ENCODE measurements at regions not wholly inside any gene's neighbourhood (a gene's known extent, or its start where the extent isn't known, plus 50 kb on each side); places are given as distances from the start of the nearest gene placed in this dataset.

DNA sequence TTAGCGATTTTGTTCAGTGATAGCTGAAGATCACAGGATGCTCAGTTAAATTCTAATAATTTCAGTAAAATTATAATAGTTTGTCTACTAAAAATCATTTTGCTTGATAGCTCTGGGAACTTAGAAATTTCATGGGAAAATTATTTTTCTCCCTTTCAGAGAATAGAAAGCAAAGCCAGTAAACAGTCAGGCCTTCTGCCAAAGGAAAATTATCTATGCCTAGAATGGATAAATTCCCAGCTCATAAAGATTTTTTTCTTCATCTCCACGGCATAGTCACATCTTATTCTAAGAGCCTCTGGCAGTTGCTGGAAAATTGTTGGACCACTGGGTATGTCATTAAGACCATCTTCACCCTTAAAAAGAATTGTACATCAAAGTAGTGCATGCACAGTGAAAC is 169.6 kb upstream of the ANO3 start:
- no peak overlapping the region for H3K27ac ChIP-seq
- H3K36me3 ChIP-seq (ENCODE audit: insufficient read depth), result no peaks in the 10 kb centered on the region
- H3K4me1 ChIP-seq (ENCODE audit: low read depth, poor library complexity, severe bottlenecking), result no peaks in the 10 kb centered on the region
- H3K9ac ChIP-seq, result no peak overlapping the region
- no peak overlapping the region for H2AFZ ChIP-seq (ENCODE audit: low read depth)
- H3K4me2 ChIP-seq, result no peak overlapping the region
- TF ChIP-seq, protein P1, sequence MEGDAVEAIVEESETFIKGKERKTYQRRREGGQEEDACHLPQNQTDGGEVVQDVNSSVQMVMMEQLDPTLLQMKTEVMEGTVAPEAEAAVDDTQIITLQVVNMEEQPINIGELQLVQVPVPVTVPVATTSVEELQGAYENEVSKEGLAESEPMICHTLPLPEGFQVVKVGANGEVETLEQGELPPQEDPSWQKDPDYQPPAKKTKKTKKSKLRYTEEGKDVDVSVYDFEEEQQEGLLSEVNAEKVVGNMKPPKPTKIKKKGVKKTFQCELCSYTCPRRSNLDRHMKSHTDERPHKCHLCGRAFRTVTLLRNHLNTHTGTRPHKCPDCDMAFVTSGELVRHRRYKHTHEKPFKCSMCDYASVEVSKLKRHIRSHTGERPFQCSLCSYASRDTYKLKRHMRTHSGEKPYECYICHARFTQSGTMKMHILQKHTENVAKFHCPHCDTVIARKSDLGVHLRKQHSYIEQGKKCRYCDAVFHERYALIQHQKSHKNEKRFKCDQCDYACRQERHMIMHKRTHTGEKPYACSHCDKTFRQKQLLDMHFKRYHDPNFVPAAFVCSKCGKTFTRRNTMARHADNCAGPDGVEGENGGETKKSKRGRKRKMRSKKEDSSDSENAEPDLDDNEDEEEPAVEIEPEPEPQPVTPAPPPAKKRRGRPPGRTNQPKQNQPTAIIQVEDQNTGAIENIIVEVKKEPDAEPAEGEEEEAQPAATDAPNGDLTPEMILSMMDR (conservative IDR thresholded peaks at IDR 0.05; ENCODE audit: low read depth, low read length), result no peak
- H4K20me1 ChIP-seq (ENCODE audit: insufficient read depth), result no peaks in the 10 kb centered on the region
- no peaks in the 10 kb centered on the region for H3K79me2 ChIP-seq (ENCODE audit: insufficient read depth, low read depth)
- H3K4me3 ChIP-seq (IDR thresholded peaks at IDR 0.05; ENCODE audit: insufficient read depth, low read depth, low read length), result no peak overlapping the region
- no peaks in the 10 kb centered on the region for H3K27me3 ChIP-seq (ENCODE audit: insufficient read depth, low read depth)

- Histone ChIP-seq H3K27me3 (ENCODE audit: insufficient read depth, low read depth) (no peaks in the 10 kb centered on the region), H3K27ac (no peak overlapping the region), H3K36me3 (ENCODE audit: insufficient read depth) (no peaks in the 10 kb centered on the region), H2AFZ (ENCODE audit: low read depth) (no peak overlapping the region), H3K79me2 (ENCODE audit: insufficient read depth, low read depth) (no peaks in the 10 kb centered on the region), H4K20me1 (ENCODE audit: insufficient read depth) (no peaks in the 10 kb centered on the region), H3K4me1 (ENCODE audit: low read depth, poor library complexity, severe bottlenecking) (no peaks in the 10 kb centered on the region), H3K9ac (no peak overlapping the region), H3K4me2 (no peak overlapping the region), H3K4me3 (IDR thresholded peaks at IDR 0.05; ENCODE audit: insufficient read depth, low read depth, low read length) (no peak overlapping the region)
- TF ChIP-seq, protein P1 (conservative IDR thresholded peaks at IDR 0.05; ENCODE audit: low read depth, low read length), result no peak
Observed at GRCh38 chr11:26186389-26186788, 145.5 kb upstream of the ANO3 start.

DNA sequence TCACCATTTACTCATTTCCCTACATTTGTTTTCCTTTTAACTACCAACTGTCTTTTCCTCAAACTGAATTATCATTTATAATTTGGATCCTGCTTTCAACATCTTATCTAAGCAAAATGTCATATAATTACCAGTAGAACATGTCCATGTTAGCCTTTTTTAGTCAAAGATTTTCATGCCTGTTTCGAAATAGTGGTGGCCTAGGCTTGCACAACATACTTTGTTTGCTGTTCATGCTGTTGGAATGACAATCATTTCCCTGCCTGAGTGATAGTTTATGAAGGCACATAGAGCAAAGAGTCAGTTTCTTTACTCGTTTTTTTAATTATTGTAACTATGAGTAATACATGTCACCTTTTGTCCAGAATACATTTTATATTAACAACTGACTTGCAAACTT is 144.3 kb upstream of the ANO3 start:
- no peak overlapping the region for H3K4me3 ChIP-seq (IDR thresholded peaks at IDR 0.05; ENCODE audit: insufficient read depth, low read depth, low read length)
- no peaks in the 10 kb centered on the region for H3K36me3 ChIP-seq (ENCODE audit: insufficient read depth)
- TF ChIP-seq, protein P1 (conservative IDR thresholded peaks at IDR 0.05; ENCODE audit: low read depth, low read length), result no peak
- H3K27ac ChIP-seq, result no peak overlapping the region
- no peaks in the 10 kb centered on the region for H3K27me3 ChIP-seq (ENCODE audit: insufficient read depth, low read depth)
- H2AFZ ChIP-seq (ENCODE audit: low read depth), result no peak overlapping the region
- H3K79me2 ChIP-seq (ENCODE audit: insufficient read depth, low read depth), result no peaks in the 10 kb centered on the region
- no peaks in the 10 kb centered on the region for H4K20me1 ChIP-seq (ENCODE audit: insufficient read depth)
- H3K9ac ChIP-seq, result no peak overlapping the region
- H3K4me1 ChIP-seq (ENCODE audit: low read depth, poor library complexity, severe bottlenecking), result no peaks in the 10 kb centered on the region
- no peak overlapping the region for H3K4me2 ChIP-seq

GRCh38 chr11:26188554-26188953 is 143.4 kb upstream of the ANO3 start:
- no peaks in the 10 kb centered on the region for H3K27me3 ChIP-seq (ENCODE audit: insufficient read depth, low read depth)
- TF ChIP-seq, protein P1 (conservative IDR thresholded peaks at IDR 0.05; ENCODE audit: low read depth, low read length), result no peak
- H3K36me3 ChIP-seq (ENCODE audit: insufficient read depth), result no peaks in the 10 kb centered on the region
- H3K9ac ChIP-seq, result no peak overlapping the region
- no peak overlapping the region for H3K4me3 ChIP-seq (IDR thresholded peaks at IDR 0.05; ENCODE audit: insufficient read depth, low read depth, low read length)
- H2AFZ ChIP-seq (ENCODE audit: low read depth), result no peak overlapping the region
- no peak overlapping the region for H3K4me2 ChIP-seq
- no peak overlapping the region for H3K27ac ChIP-seq
- no peaks in the 10 kb centered on the region for H4K20me1 ChIP-seq (ENCODE audit: insufficient read depth)
- H3K79me2 ChIP-seq (ENCODE audit: insufficient read depth, low read depth), result no peaks in the 10 kb centered on the region
- no peaks in the 10 kb centered on the region for H3K4me1 ChIP-seq (ENCODE audit: low read depth, poor library complexity, severe bottlenecking)

All from KMS-11 (cell line).